ENCODE measurements at regions not wholly inside any gene's neighbourhood (a gene's known extent, or its start where the extent isn't known, plus 50 kb on each side); places are given as distances from the start of the nearest gene placed in this dataset.
"Not testable (repeated sequence)": the region's sequence is repeated elsewhere in the genome, so short reads cannot be mapped to it uniquely, and the experiment has no call there.

GRCh38 chr12:74031045-74031444 lies 506.6 kb upstream of the ATXN7L3B start:
- no peak overlapping the region for H3K4me3 ChIP-seq (replicated peaks in 1 of 3; ENCODE audit: low read depth in 2 of 3, low read length in 3 of 3)
- Mint-ChIP-seq H3K4me3 (no peak overlapping the region), H3K9me3 (peaks cover 0 to 4% (median 0%) of the 10 kb centered on the region in 7 donors), H3K27ac (no peak overlapping the region), H3K4me1 (no peaks in the 10 kb centered on the region), H3K27me3 (ENCODE audit: low read depth in 3 of 3) (no peaks in the 10 kb centered on the region), H3K36me3 (no peaks in the 10 kb centered on the region)
- H3K9me3 ChIP-seq (replicated peaks in 1 of 2; ENCODE audit: control insufficient read depth in 1 of 2, insufficient read depth in 1 of 2, low read length in 2 of 2): peaks cover 0 to 1% of the 10 kb centered on the region in 2 donors
- no peaks in the 10 kb centered on the region for H3K79me2 ChIP-seq (ENCODE audit: insufficient read depth, low read length)
- H4K20me1 ChIP-seq (ENCODE audit: insufficient read depth, low read length): no peaks in the 10 kb centered on the region
- H2AFZ ChIP-seq (ENCODE audit: insufficient read depth, low read depth, low read length, poor library complexity, severe bottlenecking): no peak overlapping the region
- H3K4me2 ChIP-seq (replicated peaks; ENCODE audit: extremely low read depth, low read length, poor library complexity, severe bottlenecking): no peak overlapping the region
- 40% methylated on average over 1 of the region's 2 CpGs for WGBS (ENCODE audit: insufficient coverage)
- no peak for DNase-seq
- TF ChIP-seq CTCF (IDR thresholded peaks at IDR 0.05): no peak
- H3K27ac ChIP-seq (ENCODE audit: low read depth in 1 of 2, low read length in 2 of 2): no peak overlapping the region
- H3K4me1 ChIP-seq (ENCODE audit: control insufficient read depth in 1 of 2, insufficient read depth in 2 of 2, low read length in 2 of 2): no peaks in the 10 kb centered on the region
- no peaks in the 10 kb centered on the region for H3K27me3 ChIP-seq (ENCODE audit: control insufficient read depth in 2 of 2, insufficient read depth in 2 of 2, low read length in 2 of 2)
- no peak overlapping the region for H3K9ac ChIP-seq (ENCODE audit: insufficient read depth, low read length, poor library complexity, severe bottlenecking)
- intact Hi-C loops (cut with micrococcal nuclease): no loop called here
- no peaks in the 10 kb centered on the region for H3K36me3 ChIP-seq (replicated peaks in 1 of 2; ENCODE audit: control insufficient read depth in 1 of 2, insufficient read depth in 2 of 2, low read length in 2 of 2)

GRCh38 chr12:74033531-74033930 lies 504.1 kb upstream of the ATXN7L3B start:
- H3K27ac ChIP-seq (ENCODE audit: low read depth in 1 of 2, low read length in 2 of 2): no peak overlapping the region
- no peak overlapping the region for H3K9ac ChIP-seq (ENCODE audit: insufficient read depth, low read length, poor library complexity, severe bottlenecking)
- no peaks in the 10 kb centered on the region for H3K36me3 ChIP-seq (replicated peaks in 1 of 2; ENCODE audit: control insufficient read depth in 1 of 2, insufficient read depth in 2 of 2, low read length in 2 of 2)
- Mint-ChIP-seq H3K4me1 (no peaks in the 10 kb centered on the region), H3K27me3 (ENCODE audit: low read depth in 3 of 3) (no peaks in the 10 kb centered on the region), H3K36me3 (no peaks in the 10 kb centered on the region), H3K4me3 (no peak overlapping the region), H3K27ac (no peak overlapping the region), H3K9me3 (peaks cover 2 to 7% (median 3%) of the 10 kb centered on the region in 7 donors)
- intact Hi-C loops (cut with micrococcal nuclease): no loop called here
- H3K4me1 ChIP-seq (ENCODE audit: control insufficient read depth in 1 of 2, insufficient read depth in 2 of 2, low read length in 2 of 2): no peaks in the 10 kb centered on the region
- DNase-seq: no peak
- H3K79me2 ChIP-seq (ENCODE audit: insufficient read depth, low read length): no peaks in the 10 kb centered on the region
- peaks cover 5 to 7% of the 10 kb centered on the region in 2 donors for H3K9me3 ChIP-seq (replicated peaks in 1 of 2; ENCODE audit: control insufficient read depth in 1 of 2, insufficient read depth in 1 of 2, low read length in 2 of 2)
- no peak overlapping the region for H3K4me3 ChIP-seq (replicated peaks in 1 of 3; ENCODE audit: low read depth in 2 of 3, low read length in 3 of 3)
- no peak overlapping the region for H3K4me2 ChIP-seq (replicated peaks; ENCODE audit: extremely low read depth, low read length, poor library complexity, severe bottlenecking)
- no peak overlapping the region for H2AFZ ChIP-seq (ENCODE audit: insufficient read depth, low read depth, low read length, poor library complexity, severe bottlenecking)
- H4K20me1 ChIP-seq (ENCODE audit: insufficient read depth, low read length): no peaks in the 10 kb centered on the region
- TF ChIP-seq CTCF (IDR thresholded peaks at IDR 0.05): no peak
- WGBS (ENCODE audit: insufficient coverage): no CpG with 5 or more reads among the region's 3 CpGs
- no peaks in the 10 kb centered on the region for H3K27me3 ChIP-seq (ENCODE audit: control insufficient read depth in 2 of 2, insufficient read depth in 2 of 2, low read length in 2 of 2)

GRCh38 chr12:74039138-74039537 lies 498.5 kb upstream of the ATXN7L3B start:
- H3K27ac Mint-ChIP-seq; H3K27me3 Mint-ChIP-seq (ENCODE audit: low read depth in 3 of 3); H3K9me3 ChIP-seq (replicated peaks in 1 of 2; ENCODE audit: control insufficient read depth in 1 of 2, insufficient read depth in 1 of 2, low read length in 2 of 2); H3K4me2 ChIP-seq (replicated peaks; ENCODE audit: extremely low read depth, low read length, poor library complexity, severe bottlenecking); H3K27ac ChIP-seq (ENCODE audit: low read depth in 1 of 2, low read length in 2 of 2); H3K9ac ChIP-seq (ENCODE audit: insufficient read depth, low read length, poor library complexity, severe bottlenecking); H2AFZ ChIP-seq (ENCODE audit: insufficient read depth, low read depth, low read length, poor library complexity, severe bottlenecking); H3K36me3 ChIP-seq (replicated peaks in 1 of 2; ENCODE audit: control insufficient read depth in 1 of 2, insufficient read depth in 2 of 2, low read length in 2 of 2); H3K4me3 Mint-ChIP-seq; DNase-seq; H3K27me3 ChIP-seq (ENCODE audit: control insufficient read depth in 2 of 2, insufficient read depth in 2 of 2, low read length in 2 of 2); H3K79me2 ChIP-seq (ENCODE audit: insufficient read depth, low read length); H3K4me1 Mint-ChIP-seq; H3K4me1 ChIP-seq (ENCODE audit: control insufficient read depth in 1 of 2, insufficient read depth in 2 of 2, low read length in 2 of 2); H4K20me1 ChIP-seq (ENCODE audit: insufficient read depth, low read length); H3K4me3 ChIP-seq (replicated peaks in 1 of 3; ENCODE audit: low read depth in 2 of 3, low read length in 3 of 3); intact Hi-C loops (cut with micrococcal nuclease); H3K36me3 Mint-ChIP-seq: not testable (repeated sequence)
- no CpG with 5 or more reads among the region's 2 CpGs for WGBS (ENCODE audit: insufficient coverage)
- peaks cover 2 to 19% (median 7%) of the 10 kb centered on the region in 7 donors for H3K9me3 Mint-ChIP-seq

Measured in CD14-positive monocyte (primary cell).